Left lobe of liver (tissue), 2 donors: ENCODE measurements at regions not wholly inside any gene's neighbourhood (a gene's known extent, or its start where the extent isn't known, plus 50 kb on each side); places are given as distances from the start of the nearest gene placed in this dataset.
"Not testable (repeated sequence)": the region's sequence is repeated elsewhere in the genome, so short reads cannot be mapped to it uniquely, and the experiment has no call there.

Source experiments
- ATAC-seq: fragments of 200-7000 bp; cut with Tn5 transposase; one replicate; pipeline ENCODE4 v1.9.1; 2020; ENCODE audit warnings: mild to moderate bottlenecking, moderate library complexity
- DNase-seq: peaks from one replicate; pipeline ENCODE4 v3.0.0-alpha.2; 2020; ENCODE audit warnings: low spot score
- donor health status: DM: no; HTN: no; CAD: no; lungs with moderate emphysema.
- donor health status: DM: no; HTN: yes; CAD: no.

DNA sequence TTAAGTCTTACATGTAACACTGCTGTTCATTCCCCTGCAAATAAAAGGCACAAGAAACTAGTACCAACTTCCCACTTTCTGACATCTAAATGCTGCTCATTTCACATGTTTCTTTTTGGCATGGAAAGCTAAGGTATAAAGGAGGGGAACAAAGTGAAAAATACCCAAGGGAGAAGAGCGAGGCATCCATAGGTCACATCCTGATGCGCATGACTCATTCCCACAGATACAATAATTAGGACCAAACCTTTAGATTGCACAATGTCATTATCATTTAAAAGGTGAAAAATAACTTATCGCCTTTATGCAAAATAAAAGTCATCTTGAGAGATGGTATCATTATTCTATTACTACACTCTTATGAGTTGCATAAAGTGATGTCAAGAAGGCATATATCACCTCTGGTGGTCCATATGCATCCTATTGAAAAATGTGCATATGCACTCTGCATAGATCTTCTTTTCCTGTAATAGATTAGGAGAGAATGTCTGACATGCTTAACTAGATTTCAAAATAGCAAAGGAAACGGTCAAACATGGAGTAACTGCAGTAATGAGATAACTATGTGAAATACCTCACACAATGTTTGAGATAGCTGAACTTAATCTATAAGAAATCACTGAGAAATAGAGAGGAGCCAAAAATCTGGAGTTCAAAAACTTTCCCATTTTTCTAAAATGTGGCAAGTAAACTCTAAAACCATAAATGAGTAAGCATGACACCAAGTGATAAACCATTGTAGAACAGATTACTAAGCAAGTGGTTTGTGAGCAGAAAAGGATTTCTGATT lies 382.5 kb upstream of the TMTC1 start:
- DNase-seq (no peak), ATAC-seq (no peak)

DNA sequence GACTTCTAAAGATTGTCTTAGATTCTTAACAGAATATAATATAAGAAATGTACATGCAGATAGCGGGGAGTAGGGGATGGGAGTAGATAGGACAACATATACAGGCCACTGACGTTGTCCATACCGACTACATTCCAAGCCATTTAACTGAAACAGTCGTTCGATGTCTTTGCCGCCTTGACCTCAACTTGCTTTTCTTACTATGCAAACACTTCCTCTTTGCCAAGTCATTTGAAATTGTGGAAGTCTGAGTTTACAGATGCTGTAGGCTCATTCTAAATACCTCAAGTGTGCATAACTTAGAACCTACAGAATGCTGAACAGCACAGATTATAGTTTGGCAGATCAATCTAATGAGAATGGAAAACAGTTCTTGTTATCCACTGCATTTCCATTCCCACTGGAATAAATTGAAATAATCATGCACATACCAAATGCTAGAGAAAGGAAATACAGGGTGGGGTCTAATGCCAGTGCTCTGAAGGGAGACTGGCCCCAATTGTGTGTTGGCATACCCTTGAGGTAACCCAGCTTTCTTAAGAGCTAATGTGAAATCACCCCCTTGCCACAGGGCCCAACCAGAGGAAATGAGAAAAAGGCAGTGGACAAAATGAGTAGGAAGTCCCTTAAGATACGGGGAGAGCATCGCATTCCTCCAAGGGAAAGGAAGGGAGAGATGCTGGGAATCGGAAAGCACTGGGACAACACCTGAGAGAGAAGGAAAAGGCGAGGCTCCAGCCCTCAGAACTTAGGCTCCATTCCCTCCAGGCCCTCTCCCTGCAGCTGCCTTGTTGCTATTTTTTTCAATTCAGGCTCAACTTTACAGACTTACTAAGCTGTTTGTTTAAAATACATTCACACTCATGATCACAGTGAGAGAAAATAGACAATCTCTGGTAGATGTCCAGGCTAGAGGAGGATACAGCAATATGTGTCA lies 380.9 kb upstream of the TMTC1 start:
- DNase-seq (no peak), ATAC-seq (no peak)

DNA sequence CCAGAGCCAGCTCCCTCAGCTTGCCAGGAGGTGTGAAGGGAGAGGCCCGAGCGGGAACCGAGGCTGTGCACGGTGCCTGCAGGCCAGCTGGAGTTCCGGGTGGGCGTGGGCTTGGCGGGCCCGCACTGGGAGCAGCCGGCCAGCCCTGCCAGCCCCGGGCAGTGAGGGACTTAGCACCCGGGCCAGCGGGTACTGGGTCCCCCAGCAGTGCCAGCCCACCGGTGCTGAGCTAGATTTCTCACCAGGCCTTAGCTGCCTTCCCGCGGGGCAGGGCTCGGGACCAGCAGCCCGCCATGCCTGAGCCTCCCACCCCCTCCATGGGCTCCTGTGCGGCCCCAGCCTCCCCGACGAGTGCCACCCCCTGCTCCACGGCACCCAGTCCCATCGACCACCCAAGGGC lies 373.1 kb upstream of the TMTC1 start:
- ATAC-seq = not testable (repeated sequence)

GRCh38 chr12:30155001-30155730 lies 371.4 kb upstream of the TMTC1 start:
- DNase-seq = no peak
- ATAC-seq = no peak

More for the DNA sequence above, 373.1 kb upstream of the TMTC1 start:
- not testable (repeated sequence) for DNase-seq

DNA sequence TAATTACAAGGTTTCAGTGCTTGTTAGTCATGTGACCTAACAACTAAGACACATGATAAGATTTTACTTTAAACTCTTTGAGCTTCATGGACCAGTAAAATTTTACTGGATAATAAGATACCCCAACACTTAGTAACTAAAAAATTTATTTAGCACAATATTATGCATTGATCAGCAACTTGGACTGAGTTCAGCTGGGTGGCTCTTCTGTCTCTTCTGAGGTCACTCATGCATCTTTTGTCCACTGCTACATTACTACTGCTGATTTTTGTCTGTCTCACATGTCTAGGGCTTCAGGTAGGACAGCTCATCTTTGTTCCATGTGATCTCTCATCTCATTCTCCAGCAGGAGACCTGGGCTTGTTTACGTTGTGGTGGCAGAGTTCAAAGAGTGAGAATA lies 370.2 kb upstream of the TMTC1 start:
- no peak for DNase-seq
- no peak for ATAC-seq

GRCh38 chr12:30152705-30153104 lies 369.0 kb upstream of the TMTC1 start:
- DNase-seq (no peak), ATAC-seq (no peak)

DNA sequence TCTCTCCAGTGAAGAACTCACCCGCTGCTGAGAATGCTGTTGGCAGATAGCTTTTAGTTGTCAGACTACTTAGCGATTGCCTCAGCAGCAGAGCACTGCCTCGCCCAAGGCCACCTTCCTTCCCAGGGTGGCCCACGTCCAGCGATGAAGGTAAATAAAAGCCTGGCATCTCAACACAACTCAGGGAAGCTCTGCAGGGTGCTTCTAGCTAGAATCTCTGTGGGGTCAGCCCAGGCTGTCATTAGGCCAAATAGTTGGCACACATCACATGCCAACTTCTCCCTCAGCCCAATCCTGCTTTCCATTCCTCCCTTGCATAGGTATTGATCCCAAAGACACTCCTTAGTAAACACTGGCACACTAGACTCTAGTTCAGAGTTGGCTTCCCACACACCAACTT lies 368.1 kb upstream of the TMTC1 start:
- DNase-seq (no peak), ATAC-seq (no peak)

GRCh38 chr12:30146561-30146960 lies 362.8 kb upstream of the TMTC1 start:
- ATAC-seq = no peak
- no peak for DNase-seq

DNA sequence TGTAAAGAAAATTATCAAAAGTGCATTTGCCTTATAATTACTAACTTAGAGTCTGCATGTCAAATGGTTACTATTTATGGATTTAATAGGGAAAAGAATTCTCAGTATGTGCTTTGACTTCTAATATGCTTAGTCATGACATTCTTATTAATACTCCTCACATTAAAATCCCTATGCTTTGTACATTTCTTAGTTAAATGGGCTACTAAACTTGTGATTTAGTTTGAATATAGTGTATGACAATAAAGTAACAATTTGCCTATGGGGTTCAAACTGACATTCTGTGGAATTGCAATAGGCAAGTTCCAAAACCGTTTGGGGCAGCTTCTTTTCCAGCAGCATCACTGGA lies 361.9 kb upstream of the TMTC1 start:
- ATAC-seq (no peak), DNase-seq (no peak)

GRCh38 chr12:30144777-30145683 lies 361.3 kb upstream of the TMTC1 start:
- no peak for DNase-seq
- no peak for ATAC-seq

DNA sequence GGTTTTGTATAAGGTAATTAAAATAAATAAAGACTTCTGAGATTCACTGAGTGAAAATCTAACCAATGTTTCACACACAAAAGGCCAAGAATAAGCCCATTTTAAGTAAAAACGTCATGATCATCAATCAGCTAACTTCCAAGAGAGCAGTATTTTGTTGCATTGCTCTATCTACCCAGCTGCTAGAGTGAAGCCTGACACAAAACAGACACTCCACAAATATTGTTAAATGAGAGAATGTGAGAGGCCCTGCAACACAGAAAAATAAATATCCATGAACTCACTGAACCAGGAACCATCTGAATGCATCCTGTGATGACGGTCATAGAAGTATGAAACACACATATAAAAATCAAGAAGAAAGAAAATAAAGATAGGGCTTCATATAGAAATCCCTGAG lies 358.6 kb upstream of the TMTC1 start:
- ATAC-seq (no peak), DNase-seq (no peak)

GRCh38 chr12:30138483-30138882 lies 354.7 kb upstream of the TMTC1 start:
- ATAC-seq (no peak), DNase-seq (no peak)

DNA sequence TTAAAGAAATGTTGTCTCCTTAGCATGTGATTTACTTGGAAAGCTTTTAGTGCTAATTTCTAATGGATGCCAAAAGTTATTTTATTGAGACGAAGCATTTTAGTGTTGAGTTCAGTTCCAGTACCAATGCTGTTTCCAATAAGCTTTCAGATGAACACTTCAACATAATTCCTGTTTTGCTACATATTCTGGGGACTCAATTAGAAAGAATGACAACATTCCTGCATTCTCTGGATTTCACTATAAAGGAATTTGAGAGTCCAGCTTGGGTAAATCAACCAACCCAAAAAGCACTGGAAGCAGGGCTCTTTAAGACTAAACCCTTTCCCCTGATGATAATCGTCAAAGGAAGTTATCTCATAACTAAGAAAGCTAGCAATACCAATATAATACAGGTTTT lies 353.0 kb upstream of the TMTC1 start:
- ATAC-seq (no peak), DNase-seq (no peak)

DNA sequence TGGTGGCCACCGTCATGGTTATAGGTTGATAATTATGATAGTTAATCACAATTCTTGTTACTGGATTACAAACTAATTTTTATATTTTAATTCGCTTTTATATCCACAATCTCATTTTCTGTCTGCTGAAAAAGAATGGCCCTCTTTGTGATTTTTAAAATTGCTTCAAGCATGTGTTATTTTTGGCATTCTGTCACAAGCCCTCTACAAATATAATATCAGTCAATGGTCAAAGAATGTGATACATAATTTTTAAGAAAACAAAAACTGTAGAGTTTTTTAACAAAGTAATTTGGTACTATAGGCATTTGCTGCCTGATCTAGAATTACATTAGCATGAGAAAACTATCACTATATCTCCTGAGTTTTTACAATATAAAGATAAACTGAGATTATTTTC lies 352.0 kb upstream of the TMTC1 start:
- no peak for DNase-seq
- no peak for ATAC-seq

DNA sequence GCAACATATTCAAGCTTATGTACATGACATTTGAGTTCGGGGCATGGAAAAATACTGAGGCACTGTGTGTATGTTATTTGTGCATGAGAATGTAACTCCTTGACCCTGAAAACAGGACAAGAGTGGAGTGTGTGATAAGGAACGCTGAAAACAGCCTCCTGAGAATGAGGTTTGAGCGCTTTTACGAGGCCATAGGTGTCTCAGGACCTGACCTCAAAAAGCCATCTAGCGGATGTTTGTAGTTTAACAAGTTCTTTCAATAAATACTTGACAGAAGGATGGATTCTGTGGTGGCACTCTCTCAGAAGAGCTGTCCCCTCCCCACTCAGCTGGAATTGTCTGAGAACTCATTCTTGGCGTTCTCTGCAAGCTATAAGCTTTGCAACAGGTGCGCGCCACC lies 350.5 kb upstream of the TMTC1 start:
- no peak for DNase-seq
- ATAC-seq = no peak

DNA sequence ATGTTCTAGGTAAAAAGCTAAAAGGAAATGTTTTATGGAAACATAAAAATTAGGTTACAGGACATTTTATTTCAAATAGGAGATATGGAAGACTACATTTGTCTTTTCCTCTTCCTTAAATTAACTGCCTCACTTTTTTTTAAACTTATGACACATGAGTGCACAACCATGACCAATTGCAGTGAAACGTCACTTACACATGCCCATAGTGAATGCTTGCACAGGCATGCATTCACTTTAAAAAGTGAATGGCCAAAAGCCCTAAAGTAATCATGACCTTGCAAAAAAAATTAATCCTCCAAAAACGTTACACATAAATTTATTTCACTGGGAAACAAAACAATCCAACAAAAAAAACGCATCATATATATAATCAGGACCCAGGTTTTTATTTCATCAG lies 343.2 kb upstream of the TMTC1 start:
- no peak for DNase-seq
- no peak for ATAC-seq

- no peak for DNase-seq
- ATAC-seq = no peak
Observed at GRCh38 chr12:30120522-30120921, 336.8 kb upstream of the TMTC1 start.

GRCh38 chr12:30117483-30117882 lies 333.7 kb upstream of the TMTC1 start:
- no peak for DNase-seq
- no peak for ATAC-seq

DNA sequence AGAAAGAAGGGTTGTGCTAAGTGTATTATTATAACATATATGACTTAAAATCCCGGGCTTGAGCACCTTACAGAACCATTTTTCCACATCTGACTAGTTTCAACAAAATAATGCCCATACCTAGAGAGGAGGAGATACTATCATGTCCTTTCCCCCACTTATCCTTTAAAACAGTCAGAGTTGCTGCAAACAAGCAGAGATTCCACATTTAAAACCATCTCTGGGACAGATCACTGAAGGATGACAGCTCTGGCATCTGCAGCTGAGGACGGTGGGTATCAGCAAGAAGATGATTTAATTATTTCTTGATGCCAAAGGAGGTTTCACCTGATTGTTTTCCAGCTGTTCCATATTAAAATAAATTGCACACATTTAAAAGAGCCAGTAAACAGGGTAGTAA lies 328.0 kb upstream of the TMTC1 start:
- no peak for ATAC-seq
- DNase-seq = no peak

GRCh38 chr12:30110958-30111586 lies 327.3 kb upstream of the TMTC1 start:
- DNase-seq = no peak
- ATAC-seq = no peak
